Glomerular endothelial cell (primary cell): ENCODE measurements at regions not wholly inside any gene's neighbourhood (a gene's known extent, or its start where the extent isn't known, plus 50 kb on each side); places are given as distances from the start of the nearest gene placed in this dataset.

ENCODE experiments used
- DNase-seq: peaks from one replicate; pipeline ENCODE4 v3.0.0-alpha.2; 2011; ENCODE audit warnings: low read depth, low spot score; ENCODE audit errors: extremely low read depth

GRCh38 chr3:161555320-161555719 is 58.7 kb downstream of the OTOL1 start:
- DNase-seq: no peak

- no peak for DNase-seq
Measured at GRCh38 chr3:161556533-161556932, 59.9 kb downstream of the OTOL1 start.

GRCh38 chr3:161556941-161557340 is 60.3 kb downstream of the OTOL1 start:
- no peak for DNase-seq

GRCh38 chr3:161557445-161558150 is 61.0 kb downstream of the OTOL1 start:
- no peak for DNase-seq

- no peak for DNase-seq
Measured at GRCh38 chr3:161558236-161558635, 61.6 kb downstream of the OTOL1 start.

GRCh38 chr3:161559177-161559998 is 62.8 kb downstream of the OTOL1 start:
- peak; percentile 14 for DNase-seq

GRCh38 chr3:161560008-161560637 is 63.5 kb downstream of the OTOL1 start:
- DNase-seq: peak; percentile 23

- DNase-seq: no peak
Measured at GRCh38 chr3:161567577-161568361, 71.2 kb downstream of the OTOL1 start.

- no peak for DNase-seq
Measured at GRCh38 chr3:161568671-161569070, 72.1 kb downstream of the OTOL1 start.

- no peak for DNase-seq
Measured at GRCh38 chr3:161571951-161572350, 75.3 kb downstream of the OTOL1 start.

GRCh38 chr3:161573136-161573535 is 76.5 kb downstream of the OTOL1 start:
- DNase-seq: no peak

GRCh38 chr3:161575901-161576300 is 79.3 kb downstream of the OTOL1 start:
- no peak for DNase-seq

- DNase-seq: no peak
Measured at GRCh38 chr3:161576311-161576710, 79.7 kb downstream of the OTOL1 start.

- no peak for DNase-seq
Measured at GRCh38 chr3:161576714-161577510, 80.3 kb downstream of the OTOL1 start.

GRCh38 chr3:161577662-161578061 is 81.1 kb downstream of the OTOL1 start:
- no peak for DNase-seq

- no peak for DNase-seq
Measured at GRCh38 chr3:161579395-161580126, 83.0 kb downstream of the OTOL1 start.

- no peak for DNase-seq
Measured at GRCh38 chr3:161585922-161586321, 89.3 kb downstream of the OTOL1 start.

GRCh38 chr3:161586556-161587235 is 90.1 kb downstream of the OTOL1 start:
- no peak for DNase-seq

GRCh38 chr3:161598639-161599038 is 102.0 kb downstream of the OTOL1 start:
- no peak for DNase-seq
